AG09309 (cell line): ENCODE measurements at regions not wholly inside any gene's neighbourhood (a gene's known extent, or its start where the extent isn't known, plus 50 kb on each side); places are given as distances from the start of the nearest gene placed in this dataset.

Source experiments
- DNase-seq: peaks from one replicate; pipeline ENCODE4 v3.0.0-alpha.2; 2010; ENCODE audit warnings: low read depth
- H3K4me3 ChIP-seq: 2 replicates; pipeline ENCODE4 v1.5.1; 2011; ENCODE audit warnings: mild to moderate bottlenecking, low read depth, low read length, moderate library complexity; ENCODE audit not compliant: control insufficient read depth
- TF ChIP-seq, protein P1 (sequence below): IDR thresholded peaks from 2 replicates; pipeline ENCODE4 v1.5.1; 2011; ENCODE audit warnings: mild to moderate bottlenecking, low read depth, low read length, inconsistent platforms; ENCODE audit not compliant: insufficient read depth, control insufficient read depth; ENCODE audit errors: missing control alignments

- DNase-seq: no peak
- H3K4me3 ChIP-seq: no peak overlapping the region
- TF ChIP-seq, protein P1, sequence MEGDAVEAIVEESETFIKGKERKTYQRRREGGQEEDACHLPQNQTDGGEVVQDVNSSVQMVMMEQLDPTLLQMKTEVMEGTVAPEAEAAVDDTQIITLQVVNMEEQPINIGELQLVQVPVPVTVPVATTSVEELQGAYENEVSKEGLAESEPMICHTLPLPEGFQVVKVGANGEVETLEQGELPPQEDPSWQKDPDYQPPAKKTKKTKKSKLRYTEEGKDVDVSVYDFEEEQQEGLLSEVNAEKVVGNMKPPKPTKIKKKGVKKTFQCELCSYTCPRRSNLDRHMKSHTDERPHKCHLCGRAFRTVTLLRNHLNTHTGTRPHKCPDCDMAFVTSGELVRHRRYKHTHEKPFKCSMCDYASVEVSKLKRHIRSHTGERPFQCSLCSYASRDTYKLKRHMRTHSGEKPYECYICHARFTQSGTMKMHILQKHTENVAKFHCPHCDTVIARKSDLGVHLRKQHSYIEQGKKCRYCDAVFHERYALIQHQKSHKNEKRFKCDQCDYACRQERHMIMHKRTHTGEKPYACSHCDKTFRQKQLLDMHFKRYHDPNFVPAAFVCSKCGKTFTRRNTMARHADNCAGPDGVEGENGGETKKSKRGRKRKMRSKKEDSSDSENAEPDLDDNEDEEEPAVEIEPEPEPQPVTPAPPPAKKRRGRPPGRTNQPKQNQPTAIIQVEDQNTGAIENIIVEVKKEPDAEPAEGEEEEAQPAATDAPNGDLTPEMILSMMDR: no peak
Observed at GRCh38 chr2:104290566-104290891, 563.4 kb upstream of the POU3F3 start.

GRCh38 chr2:104312684-104313083 is 541.2 kb upstream of the POU3F3 start:
- TF ChIP-seq, protein P1: no peak
- DNase-seq: no peak

GRCh38 chr2:104318001-104318665 is 535.8 kb upstream of the POU3F3 start:
- DNase-seq: no peak
- TF ChIP-seq, protein P1: no peak

More at GRCh38 chr2:104312684-104313083, 541.2 kb upstream of the POU3F3 start:
- no peak overlapping the region for H3K4me3 ChIP-seq

DNA sequence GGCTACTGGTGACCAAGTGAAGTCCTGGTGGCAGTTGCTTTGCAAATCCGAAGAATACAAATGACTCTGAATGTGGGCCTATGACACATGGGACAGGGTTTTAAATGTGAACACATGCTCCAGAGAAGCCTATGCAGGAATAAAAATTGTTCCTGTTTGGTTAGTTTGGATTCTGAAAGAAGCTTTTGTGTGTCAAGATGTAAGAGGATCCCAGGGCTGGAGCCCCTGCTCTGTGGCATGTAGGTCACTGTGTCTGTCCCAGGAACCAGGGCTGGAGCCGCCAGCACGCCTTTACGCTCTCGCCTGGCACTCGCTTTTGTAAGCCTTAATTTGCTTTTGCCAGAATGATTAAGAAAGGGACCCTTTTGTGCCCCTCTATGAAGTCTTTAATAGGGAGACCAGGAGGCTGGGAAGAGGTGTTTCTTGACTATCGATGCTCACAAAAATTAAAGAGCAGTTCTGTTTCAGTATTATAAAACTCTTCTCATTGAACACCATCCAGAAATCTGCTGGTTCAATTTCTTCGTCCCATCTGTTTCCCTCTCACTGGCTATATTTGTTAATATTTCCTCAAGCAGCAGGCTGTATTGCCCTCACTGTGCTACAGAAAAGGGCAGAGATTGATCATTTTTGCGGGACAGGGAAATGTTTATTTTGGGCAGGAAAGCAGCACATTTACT is 532.7 kb upstream of the POU3F3 start:
- DNase-seq: no peak
- TF ChIP-seq, protein P1: no peak
- H3K4me3 ChIP-seq: no peak overlapping the region

More at GRCh38 chr2:104318001-104318665, 535.8 kb upstream of the POU3F3 start:
- no peak overlapping the region for H3K4me3 ChIP-seq

DNA sequence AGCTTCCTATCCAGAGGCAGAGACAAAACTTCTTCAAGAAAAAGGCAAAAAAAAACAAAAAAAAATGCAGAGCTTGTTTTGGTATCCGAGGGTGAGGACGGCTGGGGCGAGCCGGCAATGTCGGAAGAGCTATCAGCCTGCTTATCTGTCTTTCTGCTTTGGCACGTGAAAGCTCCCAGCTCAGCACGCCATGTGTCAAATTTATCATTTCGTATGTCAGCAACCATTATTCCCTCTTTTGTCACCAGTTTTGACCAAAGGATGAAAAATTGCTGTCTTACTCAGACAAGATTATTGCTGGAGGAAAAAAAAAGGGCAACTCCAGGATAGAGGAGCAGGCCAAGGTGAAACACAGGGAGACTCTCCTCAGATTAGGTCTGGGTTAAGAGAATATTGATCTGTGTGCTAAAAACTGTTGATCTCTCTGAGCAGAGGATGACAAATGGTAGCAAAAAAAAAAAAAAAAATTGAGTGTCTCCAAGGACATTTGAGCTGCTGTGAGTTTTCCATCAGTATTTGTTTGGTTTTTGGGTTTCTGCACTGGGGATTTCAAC is 532.0 kb upstream of the POU3F3 start:
- H3K4me3 ChIP-seq: no peak overlapping the region
- TF ChIP-seq, protein P1: no peak
- no peak for DNase-seq

GRCh38 chr2:104332731-104333130 is 521.2 kb upstream of the POU3F3 start:
- H3K4me3 ChIP-seq: no peak overlapping the region
- DNase-seq: no peak
- TF ChIP-seq, protein P1: no peak
